CD14-positive monocyte (primary cell): ENCODE measurements at regions not wholly inside any gene's neighbourhood (a gene's known extent, or its start where the extent isn't known, plus 50 kb on each side); places are given as distances from the start of the nearest gene placed in this dataset.

ENCODE experiments used
- DNase-seq, 3 donors: peaks; one replicate each; pipeline ENCODE4 v3.0.0-alpha.2; 2011 to 2022
- H2AFZ ChIP-seq: 2 replicates; pipeline ENCODE4 v1.6.0; 2012; ENCODE audit warnings: mild to moderate bottlenecking, low read depth, low read length, inconsistent platforms; ENCODE audit not compliant: insufficient read depth, poor library complexity, severe bottlenecking
- H3K27ac ChIP-seq, 2 donors: 1 replicate in 1 of 2; 2 replicates in 1 of 2; pipeline ENCODE4 v1.5.1; 2012 to 2013; ENCODE audit warnings: low read length in 2 of 2, control low read depth in 1 of 2, inconsistent platforms in 1 of 2, low read depth in 1 of 2, mild to moderate bottlenecking in 1 of 2
- H3K27me3 ChIP-seq, 2 donors: one replicate each; pipeline versions ENCODE4 v1.6.0 to v1.6.1; 2011 to 2013; ENCODE audit warnings: low read length in 2 of 2; ENCODE audit not compliant: control insufficient read depth in 2 of 2, insufficient read depth in 2 of 2
- H3K36me3 ChIP-seq, 2 donors: replicated peaks in 1 of 2; 1 replicate in 1 of 2; 2 replicates in 1 of 2; pipeline versions ENCODE4 v1.5.1 to v1.6.1; 2012 to 2013; ENCODE audit warnings: low read length in 2 of 2, control low read depth in 1 of 2, inconsistent platforms in 1 of 2, mild to moderate bottlenecking in 1 of 2; ENCODE audit not compliant: insufficient read depth in 2 of 2, control insufficient read depth in 1 of 2
- H3K4me1 ChIP-seq, 2 donors: 1 replicate in 1 of 2; 2 replicates in 1 of 2; pipeline versions ENCODE4 v1.5.1 to v1.6.1; 2012 to 2013; ENCODE audit warnings: low read length in 2 of 2, control low read depth in 1 of 2, inconsistent platforms in 1 of 2, mild to moderate bottlenecking in 1 of 2, moderate library complexity in 1 of 2; ENCODE audit not compliant: insufficient read depth in 2 of 2, control insufficient read depth in 1 of 2
- H3K4me2 ChIP-seq: replicated peaks from 2 replicates; pipeline ENCODE3; 2012; ENCODE audit warnings: low read length, moderate library complexity, mild to moderate bottlenecking; ENCODE audit not compliant: poor library complexity, severe bottlenecking; ENCODE audit errors: extremely low read depth
- H3K4me3 ChIP-seq, 3 experiments: fragments of 200-600 bp in 1 of 3; sonication (generic) in 1 of 3; replicated peaks in 1 of 3; 1 replicate in 2 of 3; 2 replicates in 1 of 3; pipeline ENCODE4 v1.5.1; 2011 to 2013; ENCODE audit warnings: low read length in 3 of 3, mild to moderate bottlenecking in 3 of 3, control low read depth in 2 of 3, low read depth in 2 of 3, inconsistent platforms in 1 of 3, moderate library complexity in 1 of 3
- H3K79me2 ChIP-seq: 2 replicates; pipeline ENCODE4 v1.6.0; 2012; ENCODE audit warnings: mild to moderate bottlenecking, control low read depth, inconsistent platforms, low read length, moderate library complexity; ENCODE audit not compliant: insufficient read depth
- H3K9ac ChIP-seq: 2 replicates; pipeline ENCODE4 v1.6.0; 2017; ENCODE audit warnings: low read length, mild to moderate bottlenecking; ENCODE audit not compliant: insufficient read depth, poor library complexity, severe bottlenecking
- H3K9me3 ChIP-seq, 2 donors: replicated peaks in 1 of 2; 1 replicate in 1 of 2; 2 replicates in 1 of 2; pipeline versions ENCODE4 v1.5.1 to v1.6.1; 2012 to 2013; ENCODE audit warnings: low read length in 2 of 2, control low read depth in 1 of 2; ENCODE audit not compliant: control insufficient read depth in 1 of 2, insufficient read depth in 1 of 2
- H4K20me1 ChIP-seq: 2 replicates; pipeline ENCODE4 v1.6.0; 2012; ENCODE audit warnings: mild to moderate bottlenecking, low read length, control low read depth, moderate library complexity; ENCODE audit not compliant: insufficient read depth
- H3K27ac Mint-ChIP-seq, 7 donors: one replicate each; pipeline ENCODE4 v1.8.0; 2020; ENCODE audit warnings: mild to moderate bottlenecking in 7 of 7, mixed read lengths in 7 of 7, moderate library complexity in 6 of 7, inconsistent platforms in 2 of 7
- H3K27me3 Mint-ChIP-seq, 3 donors: one replicate each; pipeline ENCODE4 v1.8.0; 2021 to 2022; ENCODE audit warnings: low read depth in 3 of 3, mild to moderate bottlenecking in 3 of 3, mixed read lengths in 3 of 3, moderate library complexity in 3 of 3, inconsistent platforms in 1 of 3
- H3K36me3 Mint-ChIP-seq, 2 donors: one replicate each; pipeline ENCODE4 v1.8.0; 2020; ENCODE audit warnings: mixed read lengths in 2 of 2, inconsistent platforms in 1 of 2, mild to moderate bottlenecking in 1 of 2
- H3K4me1 Mint-ChIP-seq: one replicate; pipeline ENCODE4 v1.8.0; 2020; ENCODE audit warnings: mild to moderate bottlenecking, mixed read lengths
- H3K4me3 Mint-ChIP-seq, 2 donors: one replicate each; pipeline ENCODE4 v1.8.0; 2020; ENCODE audit warnings: mild to moderate bottlenecking in 2 of 2, mixed read lengths in 2 of 2, moderate library complexity in 1 of 2
- H3K9me3 Mint-ChIP-seq, 7 donors: one replicate each; pipeline ENCODE4 v1.8.0; 2020 to 2022; ENCODE audit warnings: mixed read lengths in 7 of 7, mild to moderate bottlenecking in 6 of 7, moderate library complexity in 6 of 7, inconsistent platforms in 2 of 7
- WGBS: methylation state at CpG from one replicate; pipeline ENCODE4 v1.1.5; 2013; ENCODE audit warnings: missing lambda C conversion rate; ENCODE audit not compliant: insufficient coverage; 5-methylcytosine and 5-hydroxymethylcytosine counted together
- intact Hi-C, 2 donors: fragments of 100-400 bp; cut with micrococcal nuclease; formaldehyde crosslinking; loops; one replicate each; pipeline versions ENCODE4 v1.15.0 to v1.15.1; 2023
- TF ChIP-seq, protein P1 (sequence below): fragments of 200-600 bp; IDR thresholded peaks from one replicate; pipeline ENCODE4 v1.8.0; 2022; ENCODE audit warnings: antibody characterized with exemption, mild to moderate bottlenecking

DNA sequence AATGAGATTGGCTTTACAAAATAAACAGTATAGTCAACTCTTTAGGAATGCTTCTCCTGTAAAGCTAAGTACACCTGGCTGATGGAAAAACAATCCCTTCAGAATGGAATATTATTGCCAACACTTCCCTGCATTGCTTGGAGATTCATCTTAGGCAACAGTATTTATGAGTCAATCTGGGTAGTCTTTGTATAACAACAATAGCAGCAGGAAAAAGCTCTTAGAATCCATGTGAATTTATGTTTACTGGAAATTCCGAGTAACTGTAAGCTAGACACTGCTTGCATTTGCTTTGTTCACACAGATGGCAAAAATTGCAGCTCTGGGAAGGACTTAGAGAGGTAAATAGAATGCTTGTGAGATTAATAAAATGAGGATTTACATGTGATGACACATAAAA is 101.7 kb upstream of the NTRK2 start:
- Mint-ChIP-seq H3K4me3 (no peak overlapping the region), H3K27ac (no peak overlapping the region), H3K36me3 (no peaks in the 10 kb centered on the region), H3K27me3 (no peaks in the 10 kb centered on the region), H3K9me3 (peaks cover 0 to 12% (median 3%) of the 10 kb centered on the region in 7 donors), H3K4me1 (no peaks in the 10 kb centered on the region)
- Histone ChIP-seq H3K4me3 (no peak overlapping the region), H2AFZ (no peak overlapping the region), H3K27me3 (no peaks in the 10 kb centered on the region), H4K20me1 (no peaks in the 10 kb centered on the region), H3K36me3 (no peaks in the 10 kb centered on the region), H3K9me3 (no peaks in the 10 kb centered on the region), H3K79me2 (no peaks in the 10 kb centered on the region), H3K9ac (no peak overlapping the region), H3K27ac (no peak overlapping the region), H3K4me2 (no peak overlapping the region), H3K4me1 (no peaks in the 10 kb centered on the region)
- TF ChIP-seq, protein P1, sequence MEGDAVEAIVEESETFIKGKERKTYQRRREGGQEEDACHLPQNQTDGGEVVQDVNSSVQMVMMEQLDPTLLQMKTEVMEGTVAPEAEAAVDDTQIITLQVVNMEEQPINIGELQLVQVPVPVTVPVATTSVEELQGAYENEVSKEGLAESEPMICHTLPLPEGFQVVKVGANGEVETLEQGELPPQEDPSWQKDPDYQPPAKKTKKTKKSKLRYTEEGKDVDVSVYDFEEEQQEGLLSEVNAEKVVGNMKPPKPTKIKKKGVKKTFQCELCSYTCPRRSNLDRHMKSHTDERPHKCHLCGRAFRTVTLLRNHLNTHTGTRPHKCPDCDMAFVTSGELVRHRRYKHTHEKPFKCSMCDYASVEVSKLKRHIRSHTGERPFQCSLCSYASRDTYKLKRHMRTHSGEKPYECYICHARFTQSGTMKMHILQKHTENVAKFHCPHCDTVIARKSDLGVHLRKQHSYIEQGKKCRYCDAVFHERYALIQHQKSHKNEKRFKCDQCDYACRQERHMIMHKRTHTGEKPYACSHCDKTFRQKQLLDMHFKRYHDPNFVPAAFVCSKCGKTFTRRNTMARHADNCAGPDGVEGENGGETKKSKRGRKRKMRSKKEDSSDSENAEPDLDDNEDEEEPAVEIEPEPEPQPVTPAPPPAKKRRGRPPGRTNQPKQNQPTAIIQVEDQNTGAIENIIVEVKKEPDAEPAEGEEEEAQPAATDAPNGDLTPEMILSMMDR = no peak
- intact Hi-C loops = no loop called here
- WGBS = no CpG with 5 or more reads among the region's 1 CpG
- DNase-seq = no peak

GRCh38 chr9:84570482-84571154 is 98.9 kb upstream of the NTRK2 start:
- no peaks in the 10 kb centered on the region for H3K36me3 Mint-ChIP-seq
- H3K4me1 Mint-ChIP-seq = no peaks in the 10 kb centered on the region
- intact Hi-C loops = no loop called here
- no peak overlapping the region for H3K4me2 ChIP-seq
- DNase-seq = no peak
- H3K27ac ChIP-seq = no peak overlapping the region
- H3K27me3 ChIP-seq = no peaks in the 10 kb centered on the region
- peaks cover 0 to 14% (median 3%) of the 10 kb centered on the region in 7 donors for H3K9me3 Mint-ChIP-seq
- H3K9ac ChIP-seq = no peak overlapping the region
- H3K79me2 ChIP-seq = no peaks in the 10 kb centered on the region
- no peak overlapping the region for H3K4me3 Mint-ChIP-seq
- WGBS = no CpG with 5 or more reads among the region's 2 CpGs
- no peak overlapping the region for H2AFZ ChIP-seq
- no peak overlapping the region for H3K4me3 ChIP-seq
- H3K27me3 Mint-ChIP-seq = peaks cover 0 to 3% (median 0%) of the 10 kb centered on the region in 3 donors
- H3K27ac Mint-ChIP-seq = no peak overlapping the region
- H3K9me3 ChIP-seq = no peaks in the 10 kb centered on the region
- no peaks in the 10 kb centered on the region for H3K4me1 ChIP-seq
- no peaks in the 10 kb centered on the region for H4K20me1 ChIP-seq
- TF ChIP-seq, protein P1 = no peak
- no peaks in the 10 kb centered on the region for H3K36me3 ChIP-seq
